WERI-Rb-1 (cell line): ENCODE measurements at regions not wholly inside any gene's neighbourhood (a gene's known extent, or its start where the extent isn't known, plus 50 kb on each side); places are given as distances from the start of the nearest gene placed in this dataset.
A peak's percentile ranks its signal among the peaks of the same experiment; 100 is the strongest.

ENCODE experiments used
- DNase-seq: peaks from one replicate; pipeline ENCODE4 v3.0.0-alpha.2; 2020
- H3K27ac ChIP-seq: fragments of 250-450 bp; sonication (Bioruptor Pico); 2 replicates; pipeline ENCODE4 v1.5.1; 2020; ENCODE audit warnings: mild to moderate bottlenecking, moderate library complexity
- H3K27me3 ChIP-seq: fragments of 250-450 bp; sonication (Bioruptor Pico); 2 replicates; pipeline ENCODE4 v1.5.1; 2021; ENCODE audit warnings: mild to moderate bottlenecking, low read depth, moderate library complexity; ENCODE audit not compliant: insufficient read depth, severe bottlenecking
- H3K36me3 ChIP-seq: fragments of 250-450 bp; sonication (Bioruptor Pico); 2 replicates; pipeline ENCODE4 v1.5.1; 2020; ENCODE audit warnings: mild to moderate bottlenecking, moderate library complexity
- H3K4me3 ChIP-seq: 2 replicates; pipeline ENCODE4 v1.5.1; 2011; ENCODE audit warnings: low read depth, mild to moderate bottlenecking, control low read depth, low read length
- H3K9me3 ChIP-seq: fragments of 250-450 bp; sonication (Bioruptor Pico); 2 replicates; pipeline ENCODE4 v1.5.1; 2021; ENCODE audit warnings: mild to moderate bottlenecking, moderate library complexity; ENCODE audit not compliant: severe bottlenecking
- CTCF ChIP-seq: IDR thresholded peaks from 2 replicates; pipeline ENCODE4 v1.5.1; 2011; ENCODE audit warnings: low read depth, mild to moderate bottlenecking, control low read depth, inconsistent platforms, low read length

GRCh38 chr12:11968516-11968915 lies 102.2 kb upstream of the BCL2L14 start:
- no peak overlapping the region for H3K4me3 ChIP-seq
- H3K27me3 ChIP-seq: no peaks in the 10 kb centered on the region
- no peaks in the 10 kb centered on the region for H3K36me3 ChIP-seq
- H3K27ac ChIP-seq: no peak overlapping the region
- TF ChIP-seq CTCF: no peak
- no peak for DNase-seq
- no peaks in the 10 kb centered on the region for H3K9me3 ChIP-seq

DNA sequence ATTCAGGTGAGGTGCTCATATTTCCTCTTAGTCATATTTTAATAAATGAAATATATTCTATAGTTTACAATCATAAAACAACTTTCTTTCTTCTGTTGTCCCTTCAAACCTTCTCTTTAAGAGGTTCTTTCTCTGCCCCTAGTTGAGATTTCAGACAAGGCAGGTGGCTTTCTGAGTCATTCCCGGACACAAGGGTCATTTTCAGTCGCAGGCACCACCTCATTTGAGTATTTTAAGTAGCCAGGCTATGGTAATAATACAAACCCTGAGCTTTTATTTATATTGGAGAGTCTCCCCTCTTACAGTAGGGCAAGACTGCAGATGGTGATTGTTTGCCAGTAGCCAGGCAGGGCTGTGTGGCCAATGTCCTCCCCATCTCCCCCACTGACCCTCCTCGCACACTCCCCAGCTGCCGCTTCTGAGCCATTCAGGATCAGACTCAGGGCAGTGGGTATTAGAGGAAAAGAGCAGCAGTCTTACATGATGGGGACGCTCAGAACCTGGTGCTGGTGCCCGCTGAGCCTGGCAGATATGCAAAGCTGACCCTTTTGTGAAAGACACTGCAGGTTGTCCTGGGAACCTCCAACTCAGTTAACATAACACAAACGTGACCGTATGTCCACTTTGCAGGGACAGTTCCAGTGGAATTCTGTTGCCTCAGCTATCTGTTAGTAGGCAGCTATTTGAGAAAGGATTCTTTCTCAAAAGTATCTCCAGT lies 101.1 kb upstream of the BCL2L14 start:
- H3K27ac ChIP-seq: no peak overlapping the region
- no peaks in the 10 kb centered on the region for H3K36me3 ChIP-seq
- TF ChIP-seq CTCF: no peak
- no peak overlapping the region for H3K4me3 ChIP-seq
- H3K9me3 ChIP-seq: no peaks in the 10 kb centered on the region
- DNase-seq: peak; percentile 18
- H3K27me3 ChIP-seq: no peaks in the 10 kb centered on the region

GRCh38 chr12:11970155-11970520 lies 100.6 kb upstream of the BCL2L14 start:
- Histone ChIP-seq H3K27ac (no peak overlapping the region), H3K36me3 (no peaks in the 10 kb centered on the region), H3K4me3 (no peak overlapping the region), H3K9me3 (no peaks in the 10 kb centered on the region), H3K27me3 (no peaks in the 10 kb centered on the region)
- DNase-seq: no peak
- TF ChIP-seq CTCF: no peak

- no peaks in the 10 kb centered on the region for H3K36me3 ChIP-seq
- no peaks in the 10 kb centered on the region for H3K27me3 ChIP-seq
- TF ChIP-seq CTCF: no peak
- no peak overlapping the region for H3K4me3 ChIP-seq
- no peak for DNase-seq
- H3K9me3 ChIP-seq: no peaks in the 10 kb centered on the region
- H3K27ac ChIP-seq: no peak overlapping the region
Observed at GRCh38 chr12:11973396-11973795, 97.3 kb upstream of the BCL2L14 start.

GRCh38 chr12:11976005-11976404 lies 94.7 kb upstream of the BCL2L14 start:
- H3K9me3 ChIP-seq: no peaks in the 10 kb centered on the region
- no peak for TF ChIP-seq CTCF
- DNase-seq: no peak
- H3K36me3 ChIP-seq: no peaks in the 10 kb centered on the region
- H3K27me3 ChIP-seq: no peaks in the 10 kb centered on the region
- H3K27ac ChIP-seq: no peak overlapping the region
- no peak overlapping the region for H3K4me3 ChIP-seq

DNA sequence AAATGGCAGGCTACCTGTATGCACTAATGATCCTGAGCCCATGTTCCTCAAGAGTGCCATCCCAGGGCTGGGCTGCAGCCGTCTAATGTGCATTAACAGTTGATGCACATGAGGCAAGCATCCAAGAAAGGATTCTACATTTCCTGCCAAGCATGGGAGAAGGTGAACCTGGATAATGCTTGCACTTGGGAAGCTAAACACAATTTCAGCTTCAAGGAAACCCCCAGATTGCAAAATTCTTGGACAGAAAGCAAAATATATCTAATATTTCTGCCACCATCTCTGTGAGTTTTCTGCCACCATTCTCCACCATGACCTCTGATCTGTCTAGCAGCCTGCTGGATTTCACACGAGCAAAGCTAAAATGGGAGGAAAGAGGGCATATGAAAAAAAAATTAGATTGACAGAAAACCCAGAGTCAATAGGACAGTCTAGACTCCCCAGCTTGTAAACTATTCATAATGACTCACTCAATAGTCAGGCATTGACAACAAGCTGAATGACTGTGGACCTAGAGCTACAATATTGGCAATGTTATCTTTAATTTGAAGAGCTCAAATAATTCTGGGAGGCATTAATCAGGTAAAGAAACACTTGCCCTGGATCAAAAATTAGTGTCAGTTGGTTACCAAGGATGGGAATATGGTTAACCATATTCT lies 91.9 kb upstream of the BCL2L14 start:
- Histone ChIP-seq H3K4me3 (no peak overlapping the region), H3K27me3 (no peaks in the 10 kb centered on the region), H3K9me3 (no peaks in the 10 kb centered on the region), H3K27ac (no peak overlapping the region), H3K36me3 (no peaks in the 10 kb centered on the region)
- DNase-seq: no peak
- TF ChIP-seq CTCF: no peak
